HEK293 (cell line): ENCODE measurements at regions not wholly inside any gene's neighbourhood (a gene's known extent, or its start where the extent isn't known, plus 50 kb on each side); places are given as distances from the start of the nearest gene placed in this dataset.
"Not testable (repeated sequence)": the region's sequence is repeated elsewhere in the genome, so short reads cannot be mapped to it uniquely, and the experiment has no call there.

Experiments
- CTCF ChIA-PET: fragments of 350-600 bp; formaldehyde crosslinking; extraction: SDS; loops from one replicate; lab custom pipeline; 2021; ENCODE audit warnings: antibody characterized with exemption; lab: Yijun Ruan, JAX
- POLR2A ChIA-PET: fragments of 300-600 bp; formaldehyde crosslinking; extraction: SDS; loops from one replicate; lab custom pipeline; 2020; ENCODE audit warnings: antibody characterized with exemption, inconsistent platforms; lab: Yijun Ruan, JAX
- H3K27ac ChIP-seq: fragments of 200-500 bp; sonication (Bioruptor generic); 2 replicates; pipeline ENCODE4 v1.5.1; 2014; ENCODE audit warnings: low read depth, low read length, control low read depth, inconsistent platforms; ENCODE audit errors: extremely low read depth
- H3K36me3 ChIP-seq, 2 experiments: fragments of 200-500 bp in 1 of 2; sonication (Bioruptor generic) in 1 of 2; 1 replicate in 1 of 2; 2 replicates in 1 of 2; pipeline ENCODE4 v1.5.1; 2014 to 2017; ENCODE audit warnings: inconsistent platforms in 2 of 2, low read length in 2 of 2; ENCODE audit not compliant: control insufficient read depth in 2 of 2, insufficient read depth in 1 of 2
- H3K4me1 ChIP-seq: fragments of 200-500 bp; sonication (Bioruptor generic); 2 replicates; pipeline ENCODE4 v1.5.1; 2014; ENCODE audit warnings: mild to moderate bottlenecking, low read length, inconsistent platforms; ENCODE audit not compliant: control insufficient read depth, insufficient read depth
- H3K4me3 ChIP-seq: 2 replicates; pipeline ENCODE4 v1.5.1; 2011; ENCODE audit warnings: low read depth, mild to moderate bottlenecking, control low read depth, low read length, moderate library complexity
- H3K9me3 ChIP-seq: fragments of 200-500 bp; sonication (Bioruptor generic); 2 replicates; pipeline ENCODE4 v1.5.1; 2014; ENCODE audit warnings: low read depth, low read length, inconsistent platforms; ENCODE audit not compliant: control insufficient read depth, insufficient read depth
- YY1 ChIP-seq: fragments of 450-650 bp; formaldehyde crosslinking; IDR thresholded peaks from 2 replicates; pipeline ENCODE4 v1.5.1; 2018; ENCODE audit warnings: missing biosample characterization, missing genetic modification characterization
- YY2 ChIP-seq: fragments of 450-650 bp; formaldehyde crosslinking; IDR thresholded peaks from 2 replicates; pipeline ENCODE4 v1.5.1; 2016; ENCODE audit warnings: missing biosample characterization, missing genetic modification characterization
- ZFP37 ChIP-seq: fragments of 450-650 bp; formaldehyde crosslinking; IDR thresholded peaks from 2 replicates; pipeline ENCODE4 v1.5.1; 2016; ENCODE audit warnings: missing biosample characterization, missing genetic modification characterization
- ZNF10 ChIP-seq: fragments of 450-650 bp; formaldehyde crosslinking; IDR thresholded peaks from 2 replicates; pipeline ENCODE4 v1.5.1; 2017; ENCODE audit warnings: missing biosample characterization, missing genetic modification characterization
- ZNF112 ChIP-seq: fragments of 450-650 bp; formaldehyde crosslinking; IDR thresholded peaks from 2 replicates; pipeline ENCODE4 v1.5.0; 2017; ENCODE audit warnings: missing biosample characterization, missing genetic modification characterization
- ZNF16 ChIP-seq: fragments of 450-650 bp; formaldehyde crosslinking; IDR thresholded peaks from 2 replicates; pipeline ENCODE4 v1.5.1; 2016; ENCODE audit warnings: low read depth, missing biosample characterization, missing genetic modification characterization
- ZNF211 ChIP-seq: fragments of 450-650 bp; formaldehyde crosslinking; IDR thresholded peaks from 2 replicates; pipeline ENCODE4 v1.5.1; 2016; ENCODE audit warnings: low read depth, missing biosample characterization, missing genetic modification characterization
- ZNF266 ChIP-seq: fragments of 450-650 bp; formaldehyde crosslinking; IDR thresholded peaks from 2 replicates; pipeline ENCODE4 v1.5.1; 2016; ENCODE audit warnings: missing biosample characterization, missing genetic modification characterization, low read depth
- ZNF324 ChIP-seq: fragments of 450-650 bp; formaldehyde crosslinking; IDR thresholded peaks from 2 replicates; pipeline ENCODE4 v1.5.1; 2016; ENCODE audit warnings: missing biosample characterization, missing genetic modification characterization
- ZNF426 ChIP-seq: fragments of 450-650 bp; formaldehyde crosslinking; IDR thresholded peaks from 2 replicates; pipeline ENCODE4 v1.5.1; 2017; ENCODE audit warnings: missing biosample characterization, missing genetic modification characterization, mild to moderate bottlenecking, inconsistent platforms, moderate library complexity
- ZNF555 ChIP-seq: fragments of 450-650 bp; formaldehyde crosslinking; conservative IDR thresholded peaks from 2 replicates; pipeline ENCODE4 v1.5.1; 2017; ENCODE audit warnings: missing biosample characterization, mild to moderate bottlenecking, missing genetic modification characterization, inconsistent platforms
- ZNF624 ChIP-seq: fragments of 450-650 bp; formaldehyde crosslinking; IDR thresholded peaks from 2 replicates; pipeline ENCODE4 v1.5.1; 2017; ENCODE audit warnings: missing biosample characterization, missing genetic modification characterization
- ZNF660 ChIP-seq: fragments of 450-650 bp; IDR thresholded peaks from 2 replicates; pipeline ENCODE4 v1.5.1; 2018; ENCODE audit warnings: missing biosample characterization, mild to moderate bottlenecking, missing genetic modification characterization
- ZNF670 ChIP-seq: fragments of 450-650 bp; formaldehyde crosslinking; IDR thresholded peaks from 2 replicates; pipeline ENCODE4 v1.5.1; 2016; ENCODE audit warnings: missing biosample characterization, missing genetic modification characterization, low read depth
- ZNF747 ChIP-seq: fragments of 450-650 bp; formaldehyde crosslinking; IDR thresholded peaks from 2 replicates; pipeline ENCODE4 v1.5.1; 2016; ENCODE audit warnings: missing biosample characterization, missing genetic modification characterization
- TF ChIP-seq, protein P1 (sequence below): fragments of 450-650 bp; formaldehyde crosslinking; IDR thresholded peaks from 2 replicates; pipeline ENCODE4 v1.5.1; 2017; ENCODE audit warnings: missing biosample characterization, missing genetic modification characterization
- TF ChIP-seq, protein P2 (sequence below): fragments of 450-650 bp; formaldehyde crosslinking; IDR thresholded peaks from 2 replicates; pipeline ENCODE4 v1.5.1; 2016; ENCODE audit warnings: missing biosample characterization, missing genetic modification characterization
- TF ChIP-seq, protein P3 (sequence below): fragments of 450-650 bp; formaldehyde crosslinking; IDR thresholded peaks from 2 replicates; pipeline ENCODE4 v1.5.1; 2017; ENCODE audit warnings: missing biosample characterization, missing genetic modification characterization
- TF ChIP-seq, protein P4 (sequence below): fragments of 450-650 bp; formaldehyde crosslinking; IDR thresholded peaks from 2 replicates; pipeline ENCODE4 v1.5.1; 2016; ENCODE audit warnings: missing biosample characterization, missing genetic modification characterization
- TF ChIP-seq, protein P5 (sequence below): fragments of 450-650 bp; formaldehyde crosslinking; IDR thresholded peaks from 2 replicates; pipeline ENCODE4 v1.5.1; 2016; ENCODE audit warnings: missing biosample characterization, missing genetic modification characterization, borderline replicate concordance
- TF ChIP-seq, protein P6 (sequence below): fragments of 450-650 bp; formaldehyde crosslinking; IDR thresholded peaks from 2 replicates; pipeline ENCODE4; 2016; ENCODE audit warnings: missing biosample characterization, missing genetic modification characterization

DNA sequence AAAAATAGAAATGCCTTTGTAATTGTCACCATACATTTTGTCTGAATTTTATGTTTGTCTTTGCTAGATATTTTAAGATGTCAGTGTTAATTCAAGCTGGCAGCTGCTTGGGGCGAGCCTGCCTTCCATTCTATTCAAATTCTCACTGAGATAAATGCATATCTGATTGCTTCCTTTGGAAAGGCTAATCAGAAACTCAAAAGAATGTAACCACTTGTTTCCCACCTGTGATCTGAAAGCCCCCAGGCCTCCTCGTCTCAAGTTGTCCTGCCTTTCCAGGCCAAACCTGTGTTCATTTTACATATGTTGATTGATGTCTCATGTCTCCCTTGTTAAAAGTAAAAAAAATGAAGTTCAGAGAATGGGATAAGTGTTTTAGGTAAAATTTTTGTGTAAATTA, 318.7 kb upstream of the TECRL start (continued):
- no peak for TF ChIP-seq ZNF10 (tag by site-specific recombination)
- no peak for TF ChIP-seq ZNF555
- TF ChIP-seq, protein P1, sequence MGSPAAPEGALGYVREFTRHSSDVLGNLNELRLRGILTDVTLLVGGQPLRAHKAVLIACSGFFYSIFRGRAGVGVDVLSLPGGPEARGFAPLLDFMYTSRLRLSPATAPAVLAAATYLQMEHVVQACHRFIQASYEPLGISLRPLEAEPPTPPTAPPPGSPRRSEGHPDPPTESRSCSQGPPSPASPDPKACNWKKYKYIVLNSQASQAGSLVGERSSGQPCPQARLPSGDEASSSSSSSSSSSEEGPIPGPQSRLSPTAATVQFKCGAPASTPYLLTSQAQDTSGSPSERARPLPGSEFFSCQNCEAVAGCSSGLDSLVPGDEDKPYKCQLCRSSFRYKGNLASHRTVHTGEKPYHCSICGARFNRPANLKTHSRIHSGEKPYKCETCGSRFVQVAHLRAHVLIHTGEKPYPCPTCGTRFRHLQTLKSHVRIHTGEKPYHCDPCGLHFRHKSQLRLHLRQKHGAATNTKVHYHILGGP (tag by site-specific recombination): no peak
- TF ChIP-seq ZFP37: no peak
- no peak for TF ChIP-seq YY2 (tag by site-specific recombination)
- no peak for TF ChIP-seq ZNF211 (tag by site-specific recombination)
- TF ChIP-seq, protein P2, sequence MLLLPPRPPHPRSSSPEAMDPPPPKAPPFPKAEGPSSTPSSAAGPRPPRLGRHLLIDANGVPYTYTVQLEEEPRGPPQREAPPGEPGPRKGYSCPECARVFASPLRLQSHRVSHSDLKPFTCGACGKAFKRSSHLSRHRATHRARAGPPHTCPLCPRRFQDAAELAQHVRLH (tag by site-specific recombination): no peak
- no peak for TF ChIP-seq ZNF747 (tag by site-specific recombination)
- no peak for TF ChIP-seq ZNF670
- TF ChIP-seq ZNF426 (tag by site-specific recombination): no peak
- TF ChIP-seq ZNF16 (tag by site-specific recombination): no peak
- TF ChIP-seq ZNF660 (tag by site-specific recombination): no peak
- TF ChIP-seq, protein P3, sequence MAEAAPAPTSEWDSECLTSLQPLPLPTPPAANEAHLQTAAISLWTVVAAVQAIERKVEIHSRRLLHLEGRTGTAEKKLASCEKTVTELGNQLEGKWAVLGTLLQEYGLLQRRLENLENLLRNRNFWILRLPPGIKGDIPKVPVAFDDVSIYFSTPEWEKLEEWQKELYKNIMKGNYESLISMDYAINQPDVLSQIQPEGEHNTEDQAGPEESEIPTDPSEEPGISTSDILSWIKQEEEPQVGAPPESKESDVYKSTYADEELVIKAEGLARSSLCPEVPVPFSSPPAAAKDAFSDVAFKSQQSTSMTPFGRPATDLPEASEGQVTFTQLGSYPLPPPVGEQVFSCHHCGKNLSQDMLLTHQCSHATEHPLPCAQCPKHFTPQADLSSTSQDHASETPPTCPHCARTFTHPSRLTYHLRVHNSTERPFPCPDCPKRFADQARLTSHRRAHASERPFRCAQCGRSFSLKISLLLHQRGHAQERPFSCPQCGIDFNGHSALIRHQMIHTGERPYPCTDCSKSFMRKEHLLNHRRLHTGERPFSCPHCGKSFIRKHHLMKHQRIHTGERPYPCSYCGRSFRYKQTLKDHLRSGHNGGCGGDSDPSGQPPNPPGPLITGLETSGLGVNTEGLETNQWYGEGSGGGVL (tag by site-specific recombination): no peak

DNA sequence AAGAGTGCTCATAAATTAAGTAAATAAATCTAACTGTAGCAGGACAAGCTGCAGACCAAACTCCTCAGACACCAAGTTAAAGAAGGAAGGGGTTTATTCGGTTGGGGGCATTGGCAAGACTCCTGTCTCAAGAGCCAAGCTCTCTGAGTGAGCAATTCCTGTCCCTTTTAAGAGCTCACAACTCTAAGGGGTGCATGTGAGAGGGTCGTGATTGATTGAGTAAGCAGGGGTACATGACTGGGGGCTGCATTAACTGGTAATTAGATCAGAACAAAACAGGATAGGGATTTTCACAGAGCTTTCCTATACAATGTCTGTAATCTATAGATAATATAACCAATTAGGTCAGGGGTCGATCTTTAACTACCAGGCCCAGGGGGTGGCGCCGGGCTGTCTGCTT, 318.1 kb upstream of the TECRL start:
- H3K4me1 ChIP-seq, H3K4me3 ChIP-seq, POLR2A ChIA-PET, H3K9me3 ChIP-seq, H3K36me3 ChIP-seq, CTCF ChIA-PET, H3K27ac ChIP-seq: not testable (repeated sequence)

DNA sequence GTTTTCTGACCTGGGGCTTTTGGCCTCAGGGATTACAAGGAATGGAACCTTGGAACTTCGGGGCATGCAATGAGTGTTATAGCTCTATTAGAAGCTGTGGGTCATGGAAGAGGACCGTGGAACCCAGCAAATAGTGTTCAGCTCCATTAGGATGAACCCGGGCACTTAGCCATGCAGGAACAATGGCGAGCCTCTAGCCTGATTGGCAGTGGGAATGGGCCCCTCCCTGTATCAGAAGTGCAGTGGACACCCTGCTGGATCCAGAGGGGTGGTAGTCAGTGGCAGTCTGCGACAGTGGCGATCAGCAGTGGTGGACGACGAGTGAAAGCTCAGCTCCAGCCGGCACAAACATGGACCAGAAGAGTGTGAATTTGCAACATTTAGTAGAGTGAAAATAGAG, 315.4 kb upstream of the TECRL start:
- H3K36me3 ChIP-seq: no peaks in the 10 kb centered on the region
- CTCF ChIA-PET: no interaction called here
- H3K27ac ChIP-seq: no peak overlapping the region
- no peaks in the 10 kb centered on the region for H3K9me3 ChIP-seq
- H3K4me3 ChIP-seq: no peak overlapping the region
- H3K4me1 ChIP-seq: no peaks in the 10 kb centered on the region
- POLR2A ChIA-PET: no interaction called here
- no peak for TF ChIP-seq ZNF112 (tag by site-specific recombination)
- TF ChIP-seq ZNF324 (tag by site-specific recombination): no peak
- TF ChIP-seq, protein P4, sequence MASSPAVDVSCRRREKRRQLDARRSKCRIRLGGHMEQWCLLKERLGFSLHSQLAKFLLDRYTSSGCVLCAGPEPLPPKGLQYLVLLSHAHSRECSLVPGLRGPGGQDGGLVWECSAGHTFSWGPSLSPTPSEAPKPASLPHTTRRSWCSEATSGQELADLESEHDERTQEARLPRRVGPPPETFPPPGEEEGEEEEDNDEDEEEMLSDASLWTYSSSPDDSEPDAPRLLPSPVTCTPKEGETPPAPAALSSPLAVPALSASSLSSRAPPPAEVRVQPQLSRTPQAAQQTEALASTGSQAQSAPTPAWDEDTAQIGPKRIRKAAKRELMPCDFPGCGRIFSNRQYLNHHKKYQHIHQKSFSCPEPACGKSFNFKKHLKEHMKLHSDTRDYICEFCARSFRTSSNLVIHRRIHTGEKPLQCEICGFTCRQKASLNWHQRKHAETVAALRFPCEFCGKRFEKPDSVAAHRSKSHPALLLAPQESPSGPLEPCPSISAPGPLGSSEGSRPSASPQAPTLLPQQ (tag by site-specific recombination): no peak
- TF ChIP-seq, protein P5, sequence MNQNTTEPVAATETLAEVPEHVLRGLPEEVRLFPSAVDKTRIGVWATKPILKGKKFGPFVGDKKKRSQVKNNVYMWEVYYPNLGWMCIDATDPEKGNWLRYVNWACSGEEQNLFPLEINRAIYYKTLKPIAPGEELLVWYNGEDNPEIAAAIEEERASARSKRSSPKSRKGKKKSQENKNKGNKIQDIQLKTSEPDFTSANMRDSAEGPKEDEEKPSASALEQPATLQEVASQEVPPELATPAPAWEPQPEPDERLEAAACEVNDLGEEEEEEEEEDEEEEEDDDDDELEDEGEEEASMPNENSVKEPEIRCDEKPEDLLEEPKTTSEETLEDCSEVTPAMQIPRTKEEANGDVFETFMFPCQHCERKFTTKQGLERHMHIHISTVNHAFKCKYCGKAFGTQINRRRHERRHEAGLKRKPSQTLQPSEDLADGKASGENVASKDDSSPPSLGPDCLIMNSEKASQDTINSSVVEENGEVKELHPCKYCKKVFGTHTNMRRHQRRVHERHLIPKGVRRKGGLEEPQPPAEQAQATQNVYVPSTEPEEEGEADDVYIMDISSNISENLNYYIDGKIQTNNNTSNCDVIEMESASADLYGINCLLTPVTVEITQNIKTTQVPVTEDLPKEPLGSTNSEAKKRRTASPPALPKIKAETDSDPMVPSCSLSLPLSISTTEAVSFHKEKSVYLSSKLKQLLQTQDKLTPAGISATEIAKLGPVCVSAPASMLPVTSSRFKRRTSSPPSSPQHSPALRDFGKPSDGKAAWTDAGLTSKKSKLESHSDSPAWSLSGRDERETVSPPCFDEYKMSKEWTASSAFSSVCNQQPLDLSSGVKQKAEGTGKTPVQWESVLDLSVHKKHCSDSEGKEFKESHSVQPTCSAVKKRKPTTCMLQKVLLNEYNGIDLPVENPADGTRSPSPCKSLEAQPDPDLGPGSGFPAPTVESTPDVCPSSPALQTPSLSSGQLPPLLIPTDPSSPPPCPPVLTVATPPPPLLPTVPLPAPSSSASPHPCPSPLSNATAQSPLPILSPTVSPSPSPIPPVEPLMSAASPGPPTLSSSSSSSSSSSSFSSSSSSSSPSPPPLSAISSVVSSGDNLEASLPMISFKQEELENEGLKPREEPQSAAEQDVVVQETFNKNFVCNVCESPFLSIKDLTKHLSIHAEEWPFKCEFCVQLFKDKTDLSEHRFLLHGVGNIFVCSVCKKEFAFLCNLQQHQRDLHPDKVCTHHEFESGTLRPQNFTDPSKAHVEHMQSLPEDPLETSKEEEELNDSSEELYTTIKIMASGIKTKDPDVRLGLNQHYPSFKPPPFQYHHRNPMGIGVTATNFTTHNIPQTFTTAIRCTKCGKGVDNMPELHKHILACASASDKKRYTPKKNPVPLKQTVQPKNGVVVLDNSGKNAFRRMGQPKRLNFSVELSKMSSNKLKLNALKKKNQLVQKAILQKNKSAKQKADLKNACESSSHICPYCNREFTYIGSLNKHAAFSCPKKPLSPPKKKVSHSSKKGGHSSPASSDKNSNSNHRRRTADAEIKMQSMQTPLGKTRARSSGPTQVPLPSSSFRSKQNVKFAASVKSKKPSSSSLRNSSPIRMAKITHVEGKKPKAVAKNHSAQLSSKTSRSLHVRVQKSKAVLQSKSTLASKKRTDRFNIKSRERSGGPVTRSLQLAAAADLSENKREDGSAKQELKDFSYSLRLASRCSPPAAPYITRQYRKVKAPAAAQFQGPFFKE: no peak
- no peak for TF ChIP-seq ZNF624 (tag by site-specific recombination)
- no peak for TF ChIP-seq ZNF266 (tag by site-specific recombination)
- TF ChIP-seq YY1 (tag by site-specific recombination): no peak
- TF ChIP-seq, protein P6, sequence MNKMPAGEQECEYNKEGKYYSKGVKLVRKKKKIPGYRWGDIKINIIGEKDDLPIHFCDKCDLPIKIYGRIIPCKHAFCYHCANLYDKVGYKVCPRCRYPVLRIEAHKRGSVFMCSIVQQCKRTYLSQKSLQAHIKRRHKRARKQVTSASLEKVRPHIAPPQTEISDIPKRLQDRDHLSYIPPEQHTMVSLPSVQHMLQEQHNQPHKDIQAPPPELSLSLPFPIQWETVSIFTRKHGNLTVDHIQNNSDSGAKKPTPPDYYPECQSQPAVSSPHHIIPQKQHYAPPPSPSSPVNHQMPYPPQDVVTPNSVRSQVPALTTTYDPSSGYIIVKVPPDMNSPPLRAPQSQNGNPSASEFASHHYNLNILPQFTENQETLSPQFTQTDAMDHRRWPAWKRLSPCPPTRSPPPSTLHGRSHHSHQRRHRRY: no peak
